Mesenchymal stem cell (in vitro differentiated cells and primary cell): ENCODE measurements at regions not wholly inside any gene's neighbourhood (a gene's known extent, or its start where the extent isn't known, plus 50 kb on each side); places are given as distances from the start of the nearest gene placed in this dataset.
"Not testable (repeated sequence)": the region's sequence is repeated elsewhere in the genome, so short reads cannot be mapped to it uniquely, and the experiment has no call there.

Experiments used
- DNase-seq: peaks from one replicate; pipeline ENCODE4 v3.0.0-alpha.2; 2013
- H2AFZ ChIP-seq: one replicate; pipeline ENCODE4 v1.6.1; 2013; ENCODE audit warnings: low read depth, mild to moderate bottlenecking, control low read depth, inconsistent platforms, low read length, moderate library complexity
- H2AK5ac ChIP-seq: 2 replicates; pipeline ENCODE4 v1.6.1; 2013; ENCODE audit warnings: low read length, moderate library complexity, mild to moderate bottlenecking, inconsistent platforms; ENCODE audit not compliant: severe bottlenecking
- H2BK120ac ChIP-seq: one replicate; pipeline ENCODE4 v1.6.1; 2013; ENCODE audit warnings: low read depth, mild to moderate bottlenecking, inconsistent platforms, low read length, moderate library complexity
- H2BK12ac ChIP-seq, 2 experiments: one replicate each; pipeline ENCODE4 v1.6.1; 2013; ENCODE audit warnings: inconsistent platforms in 2 of 2, low read length in 2 of 2, mild to moderate bottlenecking in 2 of 2, moderate library complexity in 2 of 2, control low read depth in 1 of 2
- H2BK15ac ChIP-seq: one replicate; pipeline ENCODE4 v1.6.1; 2013; ENCODE audit warnings: mild to moderate bottlenecking, low read depth, inconsistent platforms; ENCODE audit not compliant: poor library complexity, severe bottlenecking
- H2BK5ac ChIP-seq: 2 replicates; pipeline ENCODE4 v1.6.1; 2013; ENCODE audit warnings: low read depth, mild to moderate bottlenecking, low read length, control low read depth, inconsistent platforms; ENCODE audit not compliant: poor library complexity, severe bottlenecking
- H3K14ac ChIP-seq, 2 experiments: one replicate each; pipeline ENCODE4 v1.6.1; 2013; ENCODE audit warnings: inconsistent platforms in 2 of 2, low read length in 2 of 2, control low read depth in 1 of 2, mild to moderate bottlenecking in 1 of 2, moderate library complexity in 1 of 2
- H3K18ac ChIP-seq, 2 experiments: one replicate each; pipeline ENCODE4 v1.6.1; 2013; ENCODE audit warnings: inconsistent platforms in 2 of 2, low read length in 2 of 2, control low read depth in 1 of 2, low read depth in 1 of 2, mild to moderate bottlenecking in 1 of 2
- H3K23ac ChIP-seq, 2 experiments: one replicate each; pipeline ENCODE4 v1.6.1; 2013; ENCODE audit warnings: inconsistent platforms in 2 of 2, low read length in 2 of 2, mild to moderate bottlenecking in 2 of 2, moderate library complexity in 2 of 2, control low read depth in 1 of 2
- H3K27ac ChIP-seq: 2 replicates; pipeline ENCODE4 v1.5.1; 2013; ENCODE audit warnings: mild to moderate bottlenecking, moderate library complexity, low read length, control low read depth, inconsistent platforms; ENCODE audit not compliant: poor library complexity, severe bottlenecking
- H3K27me3 ChIP-seq, 2 experiments: 2 replicates each; pipeline versions ENCODE4 v1.6.1 to v1.7.0; 2013; ENCODE audit warnings: low read length in 2 of 2, mild to moderate bottlenecking in 2 of 2, moderate library complexity in 2 of 2, control low read depth in 1 of 2, inconsistent platforms in 1 of 2; ENCODE audit not compliant: control insufficient read depth in 1 of 2, insufficient read depth in 1 of 2
- H3K36me3 ChIP-seq, 2 experiments: 2 replicates each; pipeline versions ENCODE4 v1.6.1 to v1.7.0; 2013; ENCODE audit warnings: low read length in 2 of 2, control low read depth in 1 of 2, inconsistent platforms in 1 of 2, low read depth in 1 of 2, mild to moderate bottlenecking in 1 of 2; ENCODE audit not compliant: insufficient read depth in 2 of 2, control insufficient read depth in 1 of 2
- H3K4ac ChIP-seq, 2 experiments: one replicate each; pipeline ENCODE4 v1.6.1; 2013; ENCODE audit warnings: inconsistent platforms in 2 of 2, low read length in 2 of 2, mild to moderate bottlenecking in 2 of 2, moderate library complexity in 2 of 2, control low read depth in 1 of 2, low read depth in 1 of 2
- H3K4me1 ChIP-seq: 2 replicates; pipeline ENCODE4 v1.6.1; 2013; ENCODE audit warnings: low read depth, low read length, control low read depth; ENCODE audit not compliant: control insufficient read depth, insufficient read depth
- H3K4me2 ChIP-seq: 2 replicates; pipeline ENCODE4 v1.6.1; 2013; ENCODE audit warnings: low read length, mild to moderate bottlenecking, inconsistent platforms; ENCODE audit not compliant: poor library complexity, severe bottlenecking
- H3K4me3 ChIP-seq, 2 experiments: 2 replicates each; pipeline versions ENCODE4 v1.5.1 to v1.7.0; 2013; ENCODE audit warnings: low read length in 2 of 2, mild to moderate bottlenecking in 2 of 2, control low read depth in 1 of 2, low read depth in 1 of 2; ENCODE audit not compliant: insufficient read depth in 1 of 2
- H3K79me1 ChIP-seq: replicated peaks from 2 replicates; pipeline ENCODE4 v1.6.1; 2013; ENCODE audit warnings: mild to moderate bottlenecking, control low read depth, low read length, inconsistent platforms; ENCODE audit not compliant: poor library complexity, severe bottlenecking
- H3K9ac ChIP-seq: 2 replicates; pipeline ENCODE4 v1.7.0; 2013; ENCODE audit warnings: mild to moderate bottlenecking, low read length, moderate library complexity
- H3K9me3 ChIP-seq: 2 replicates; pipeline ENCODE4 v1.7.0; 2013; ENCODE audit warnings: mild to moderate bottlenecking, low read length; ENCODE audit not compliant: control insufficient read depth
- H4K8ac ChIP-seq: one replicate; pipeline ENCODE4 v1.6.1; 2013; ENCODE audit warnings: inconsistent platforms, mild to moderate bottlenecking, low read length, moderate library complexity
- H4K91ac ChIP-seq: one replicate; pipeline ENCODE4 v1.6.1; 2013; ENCODE audit warnings: mild to moderate bottlenecking, low read length, inconsistent platforms
- WGBS: methylation state at CpG from one replicate; pipeline ENCODE4 v1.1.7; 2013; ENCODE audit warnings: mixed read lengths; 5-methylcytosine and 5-hydroxymethylcytosine counted together

GRCh38 chr1:194407238-194407637, 1220.8 kb upstream of the B3GALT2 start:
- not testable (repeated sequence) for H4K8ac ChIP-seq, H2BK5ac ChIP-seq, H3K4me1 ChIP-seq, DNase-seq, H2BK12ac ChIP-seq, H3K4me3 ChIP-seq, H3K27ac ChIP-seq, H3K4ac ChIP-seq, H3K23ac ChIP-seq, H4K91ac ChIP-seq, H3K4me2 ChIP-seq, H3K79me1 ChIP-seq, H2BK15ac ChIP-seq, H2AFZ ChIP-seq, H2BK120ac ChIP-seq, H2AK5ac ChIP-seq, H3K9ac ChIP-seq, H3K27me3 ChIP-seq, H3K18ac ChIP-seq, H3K14ac ChIP-seq, H3K36me3 ChIP-seq
- peaks cover 22% of the 10 kb centered on the region for H3K9me3 ChIP-seq
- 25% methylated on average over 1 of the region's 2 CpGs for WGBS

- H4K91ac ChIP-seq, result no peak overlapping the region
- H3K23ac ChIP-seq, result no peak overlapping the region
- no peak overlapping the region for H2BK15ac ChIP-seq
- H4K8ac ChIP-seq, result no peak overlapping the region
- H3K4me2 ChIP-seq, result no peak overlapping the region
- no peak overlapping the region for H3K18ac ChIP-seq
- no peak overlapping the region for H3K9ac ChIP-seq
- no peaks in the 10 kb centered on the region for H3K27me3 ChIP-seq
- H3K9me3 ChIP-seq, result peaks cover 9% of the 10 kb centered on the region
- H3K79me1 ChIP-seq, result no peaks in the 10 kb centered on the region
- H2AK5ac ChIP-seq, result no peak overlapping the region
- no CpG with 5 or more reads among the region's 1 CpG for WGBS
- H3K36me3 ChIP-seq, result no peaks in the 10 kb centered on the region
- no peak overlapping the region for H2BK120ac ChIP-seq
- H2BK12ac ChIP-seq, result no peak overlapping the region
- no peak overlapping the region for H3K27ac ChIP-seq
- no peak overlapping the region for H3K4me3 ChIP-seq
- H3K14ac ChIP-seq, result no peak overlapping the region
- H3K4ac ChIP-seq, result no peak overlapping the region
- DNase-seq, result no peak
- H2AFZ ChIP-seq, result no peak overlapping the region
- H3K4me1 ChIP-seq, result no peaks in the 10 kb centered on the region
- no peak overlapping the region for H2BK5ac ChIP-seq
Measured at GRCh38 chr1:194394676-194395075, 1208.3 kb upstream of the B3GALT2 start.

- no peak overlapping the region for H3K4me3 ChIP-seq
- no peak overlapping the region for H3K23ac ChIP-seq
- no peak overlapping the region for H3K27ac ChIP-seq
- no peak overlapping the region for H2AFZ ChIP-seq
- H3K4me2 ChIP-seq, result no peak overlapping the region
- H2BK120ac ChIP-seq, result no peak overlapping the region
- no peak overlapping the region for H4K91ac ChIP-seq
- H3K9ac ChIP-seq, result no peak overlapping the region
- no peaks in the 10 kb centered on the region for H3K36me3 ChIP-seq
- H3K4ac ChIP-seq, result no peak overlapping the region
- no peak overlapping the region for H2BK15ac ChIP-seq
- peaks cover 13% of the 10 kb centered on the region for H3K9me3 ChIP-seq
- H3K27me3 ChIP-seq, result no peaks in the 10 kb centered on the region
- H3K14ac ChIP-seq, result no peak overlapping the region
- no peaks in the 10 kb centered on the region for H3K79me1 ChIP-seq
- H2BK12ac ChIP-seq, result no peak overlapping the region
- H3K4me1 ChIP-seq, result no peaks in the 10 kb centered on the region
- no peak overlapping the region for H4K8ac ChIP-seq
- H3K18ac ChIP-seq, result no peak overlapping the region
- no peak overlapping the region for H2AK5ac ChIP-seq
- no peak overlapping the region for H2BK5ac ChIP-seq
- DNase-seq, result no peak
Measured at GRCh38 chr1:194387531-194387930, 1201.1 kb upstream of the B3GALT2 start.

GRCh38 chr1:194378517-194378916, 1192.1 kb upstream of the B3GALT2 start:
- Histone ChIP-seq H2AK5ac (no peak overlapping the region), H3K27ac (no peak overlapping the region), H3K79me1 (no peaks in the 10 kb centered on the region), H2BK12ac (no peak overlapping the region), H3K9me3 (peaks cover 18% of the 10 kb centered on the region), H3K36me3 (no peaks in the 10 kb centered on the region), H3K18ac (no peak overlapping the region), H3K9ac (no peak overlapping the region), H3K27me3 (no peaks in the 10 kb centered on the region), H4K91ac (no peak overlapping the region), H3K4me2 (no peak overlapping the region), H2AFZ (no peak overlapping the region), H3K4me3 (no peak overlapping the region), H2BK5ac (no peak overlapping the region), H3K4ac (no peak overlapping the region), H3K23ac (no peak overlapping the region), H2BK120ac (no peak overlapping the region), H3K14ac (no peak overlapping the region), H2BK15ac (no peak overlapping the region), H3K4me1 (no peaks in the 10 kb centered on the region), H4K8ac (no peak overlapping the region)
- DNase-seq, result no peak
